Spleen (tissue), 7 donors: ENCODE measurements at regions not wholly inside any gene's neighbourhood (a gene's known extent, or its start where the extent isn't known, plus 50 kb on each side); places are given as distances from the start of the nearest gene placed in this dataset.

Experiments
- CTCF ChIP-seq, 11 experiments: fragments of 200-600 bp in 7 of 11; fragments of 450-650 bp in 4 of 11; sonication (generic) in 4 of 11; IDR thresholded peaks in 8 of 11; conservative IDR thresholded peaks in 3 of 11; 1 replicate in 7 of 11; 2 replicates in 4 of 11; pipeline versions ENCODE4 v1.4.0 to v1.8.0; 2016 to 2021; ENCODE audit warnings: antibody characterized with exemption in 11 of 11, inconsistent platforms in 4 of 11, mild to moderate bottlenecking in 1 of 11
- POLR2A ChIP-seq, 3 donors: fragments of 450-650 bp; IDR thresholded peaks; one replicate each; pipeline ENCODE4 v1.5.1; 2017; ENCODE audit warnings: antibody characterized with exemption in 3 of 3, mild to moderate bottlenecking in 1 of 3
- POLR2AphosphoS5 ChIP-seq, 3 donors: sonication (generic); formaldehyde crosslinking; IDR thresholded peaks; one replicate each; pipeline ENCODE4 v1.5.1; 2017; ENCODE audit warnings: antibody characterized with exemption in 3 of 3
- donor health status: DM: no; HTN: no; CAD: no; lungs with moderate emphysema.
- donor health status: DM: no; HTN: no; CAD: no.
- donor health status: DM: no; HTN: no; CAD: no.

GRCh38 chr22:27111796-27112672, 454.6 kb downstream of the MIAT start:
- TF ChIP-seq CTCF (IDR thresholded peaks at IDR 0.05 in 8 of 11, conservative IDR thresholded peaks at IDR 0.05 in 3 of 11) = no peak
- TF ChIP-seq POLR2A (IDR thresholded peaks at IDR 0.05) = no peak
- no peak for TF ChIP-seq POLR2AphosphoS5 (IDR thresholded peaks at IDR 0.05)
